Erythroblast (primary cell): ENCODE measurements at regions not wholly inside any gene's neighbourhood (a gene's known extent, or its start where the extent isn't known, plus 50 kb on each side); places are given as distances from the start of the nearest gene placed in this dataset.

Source experiments
- GATA1 ChIP-seq: IDR thresholded peaks from 2 replicates; pipeline ENCODE4 v1.6.1; 2011; ENCODE audit warnings: low read depth, mild to moderate bottlenecking, control low read depth, low read length, moderate library complexity
- POLR2A ChIP-seq: IDR thresholded peaks from 2 replicates; pipeline ENCODE4 v1.6.1; 2011; ENCODE audit warnings: mild to moderate bottlenecking, low read length

- TF ChIP-seq POLR2A (no peak), GATA1 (no peak)
Observed at GRCh38 chr15:31456354-31457060, 129.9 kb downstream of the KLF13 start.
